Right kidney (tissue), 1 donor: ENCODE measurements at regions not wholly inside any gene's neighbourhood (a gene's known extent, or its start where the extent isn't known, plus 50 kb on each side); places are given as distances from the start of the nearest gene placed in this dataset.

Experiments
- DNase-seq: peaks from one replicate; pipeline ENCODE4 v3.0.0-alpha.2; 2016

GRCh38 chr10:108490944-108491343, 1326.4 kb upstream of the SORCS1 start:
- no peak for DNase-seq

- no peak for DNase-seq
Observed at GRCh38 chr10:108471420-108471819, 1306.9 kb upstream of the SORCS1 start.

DNA sequence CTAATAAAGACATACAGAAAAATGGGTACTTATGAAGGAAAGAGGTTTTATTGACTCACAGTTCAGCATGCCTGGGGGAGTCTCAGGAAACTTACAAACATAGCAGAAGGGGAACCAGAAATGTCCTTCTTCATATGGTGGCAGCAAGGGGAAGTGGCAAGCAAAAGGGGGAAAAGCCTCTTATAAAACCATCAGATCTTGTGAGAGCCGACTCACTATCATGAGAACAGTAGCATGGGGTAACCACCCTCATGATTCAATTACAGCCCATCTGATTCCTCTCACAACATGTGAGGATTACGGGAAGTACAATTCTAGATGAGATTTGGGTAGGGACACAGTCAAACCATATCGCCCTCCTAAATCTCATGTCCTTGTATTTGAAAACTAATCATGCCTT, 1305.4 kb upstream of the SORCS1 start:
- DNase-seq, result no peak

- peak; percentile 59 for DNase-seq
Observed at GRCh38 chr10:108465871-108466641, 1301.5 kb upstream of the SORCS1 start.

DNA sequence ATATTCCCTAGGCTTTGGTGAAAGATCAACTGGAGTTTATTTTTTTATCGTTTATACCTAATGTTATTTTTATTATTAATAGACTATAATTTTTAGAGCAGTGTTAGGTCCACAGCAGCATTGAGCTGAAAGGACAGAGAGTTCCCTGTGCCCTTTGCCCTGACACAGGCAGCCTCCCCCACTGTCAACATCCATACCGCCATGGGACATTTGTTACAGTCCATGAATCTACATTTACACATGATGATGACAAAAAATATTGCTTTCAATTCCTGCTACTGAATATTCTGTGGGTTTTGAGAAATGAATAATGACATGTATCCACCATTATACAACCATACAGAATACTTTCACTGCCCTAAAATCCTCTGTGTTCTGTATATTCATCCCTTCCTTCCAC, 1297.5 kb upstream of the SORCS1 start:
- DNase-seq, result no peak

GRCh38 chr10:108454793-108455192, 1290.3 kb upstream of the SORCS1 start:
- no peak for DNase-seq

GRCh38 chr10:108454224-108454623, 1289.7 kb upstream of the SORCS1 start:
- DNase-seq, result no peak

DNA sequence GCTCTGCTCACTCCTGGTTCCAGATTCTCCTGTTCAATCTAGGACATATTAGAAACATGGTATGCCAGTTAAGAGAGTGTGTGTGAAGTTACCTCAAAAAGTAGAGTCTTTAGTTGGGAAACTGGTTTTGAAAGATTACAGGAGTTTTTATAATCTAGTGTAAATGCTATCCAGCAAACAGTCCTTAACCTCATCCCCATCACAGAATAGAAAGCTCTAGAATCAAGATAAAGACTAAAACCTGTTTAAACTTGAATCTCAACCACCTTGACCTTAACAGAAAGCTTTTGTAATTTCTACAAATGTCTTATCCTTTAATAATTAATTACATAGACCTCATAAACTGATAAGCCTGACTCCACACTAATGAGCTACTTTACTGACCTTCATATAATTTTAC, 1288.7 kb upstream of the SORCS1 start:
- no peak for DNase-seq

- no peak for DNase-seq
Observed at GRCh38 chr10:108452533-108452932, 1288.0 kb upstream of the SORCS1 start.

DNA sequence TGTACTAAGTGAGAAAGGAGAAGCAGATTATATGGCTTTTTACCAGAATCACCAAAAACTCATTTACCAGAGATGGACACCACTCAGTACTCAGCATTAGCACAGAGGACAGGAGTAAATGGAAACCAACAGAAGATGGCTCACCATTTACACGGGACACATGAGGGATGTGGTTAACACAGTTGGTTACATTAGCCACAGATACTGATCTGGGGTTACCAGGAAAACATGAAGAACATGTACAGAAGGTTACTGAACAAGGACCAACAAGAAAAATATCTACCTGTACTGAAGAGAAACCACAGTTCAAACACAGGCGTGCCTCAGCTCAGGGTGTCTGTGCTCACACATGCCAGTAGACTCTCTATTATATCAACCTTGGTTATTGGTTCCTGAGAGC, 1285.8 kb upstream of the SORCS1 start:
- DNase-seq, result no peak

DNA sequence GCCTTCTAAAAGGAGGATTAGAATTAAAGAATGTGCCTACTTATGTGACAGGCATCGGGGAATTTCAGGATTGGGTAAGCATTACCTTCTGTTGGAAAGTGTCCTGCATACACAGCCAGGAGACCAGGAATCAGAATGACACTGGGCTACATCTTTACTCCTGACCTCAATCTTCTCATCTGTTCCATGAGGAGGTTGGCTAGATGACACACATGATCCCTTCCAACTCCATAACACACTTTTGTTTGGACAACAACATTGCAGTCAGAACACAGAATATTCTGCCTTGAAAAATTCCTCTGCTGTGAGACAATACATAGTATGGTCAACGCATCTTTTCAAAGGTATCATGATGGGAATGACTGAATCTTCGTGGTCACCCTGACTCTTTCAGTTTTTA, 1281.2 kb upstream of the SORCS1 start:
- no peak for DNase-seq

- no peak for DNase-seq
Observed at GRCh38 chr10:108443636-108444035, 1279.1 kb upstream of the SORCS1 start.

GRCh38 chr10:108439397-108439796, 1274.9 kb upstream of the SORCS1 start:
- DNase-seq, result no peak

DNA sequence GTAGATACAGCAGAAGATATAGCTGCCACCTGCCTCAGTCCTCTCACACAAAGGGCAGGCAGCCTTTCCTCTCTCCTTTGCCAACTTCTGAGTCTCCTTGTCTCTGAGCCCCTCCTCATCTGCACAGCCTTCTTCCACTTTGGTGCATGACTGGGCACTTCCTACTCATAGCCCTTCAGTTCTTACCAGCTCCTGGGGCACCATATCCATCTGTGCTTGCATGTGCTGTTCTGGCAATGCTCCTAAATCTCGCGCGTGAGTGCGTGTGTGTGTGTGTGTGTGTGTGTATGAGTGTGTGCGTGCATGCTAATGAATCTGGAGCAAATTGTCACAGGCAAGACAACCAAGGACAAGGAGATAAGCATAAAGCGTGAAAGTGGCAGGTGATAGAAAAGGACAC, 1271.6 kb upstream of the SORCS1 start:
- no peak for DNase-seq

- DNase-seq, result no peak
Observed at GRCh38 chr10:108434559-108435252, 1270.2 kb upstream of the SORCS1 start.

DNA sequence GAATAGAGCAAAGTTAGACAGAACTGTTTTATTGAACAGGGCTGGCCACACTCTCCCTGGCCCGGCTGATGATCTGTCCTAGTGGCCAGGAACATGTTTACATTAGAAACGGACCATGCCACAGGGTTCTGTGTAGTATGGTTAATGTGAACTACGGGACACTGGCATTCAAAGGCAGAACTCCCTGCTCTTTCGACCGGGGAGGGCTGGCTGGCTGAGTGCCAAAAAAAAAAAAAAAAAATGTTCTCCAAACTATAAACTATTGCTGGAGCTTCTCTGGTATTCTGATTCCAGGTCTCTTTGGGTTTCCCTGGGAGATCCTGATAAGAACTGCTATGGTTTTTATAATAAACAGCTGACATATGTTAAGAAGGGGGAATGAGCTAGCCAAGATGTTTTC, 1262.6 kb upstream of the SORCS1 start:
- peak; percentile 15 for DNase-seq

- DNase-seq, result no peak
Observed at GRCh38 chr10:108425283-108425964, 1260.9 kb upstream of the SORCS1 start.

DNA sequence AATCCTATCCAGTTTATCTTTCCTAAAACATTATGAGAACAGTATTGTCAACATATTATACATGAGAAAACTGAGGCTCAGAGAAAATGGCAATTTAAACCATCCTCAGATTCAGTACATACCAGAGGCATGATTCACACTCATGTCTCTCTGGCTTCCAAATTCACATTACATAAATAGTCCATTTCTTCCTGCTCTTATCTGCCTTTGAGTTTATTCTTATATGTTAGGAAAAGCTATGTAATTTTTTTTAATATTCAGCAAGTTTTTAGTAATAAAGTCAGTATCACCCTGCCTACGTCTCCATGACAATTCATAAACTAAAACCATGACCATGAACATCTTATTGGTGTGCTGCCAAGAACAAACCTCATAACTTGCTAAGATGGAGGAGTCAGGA, 1260.2 kb upstream of the SORCS1 start:
- DNase-seq, result no peak

DNA sequence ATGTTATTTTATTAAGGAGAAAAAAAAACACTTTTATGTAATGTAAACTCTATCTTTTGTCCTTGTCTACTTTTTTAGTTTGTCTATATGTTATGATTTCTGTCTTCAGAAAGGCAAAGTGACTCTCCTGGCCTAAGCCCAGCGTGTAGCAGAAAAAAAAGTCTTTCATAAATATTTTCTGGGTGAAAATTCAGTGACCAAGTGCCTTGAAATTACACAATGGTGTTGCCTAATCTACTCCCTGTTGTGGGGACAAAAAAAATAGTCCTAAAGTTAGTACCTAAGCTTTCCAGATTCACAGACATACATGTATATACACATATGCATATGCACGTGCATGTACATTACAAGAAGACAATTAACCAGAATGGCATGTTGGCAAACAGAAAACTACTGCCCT, 1257.8 kb upstream of the SORCS1 start:
- no peak for DNase-seq

DNA sequence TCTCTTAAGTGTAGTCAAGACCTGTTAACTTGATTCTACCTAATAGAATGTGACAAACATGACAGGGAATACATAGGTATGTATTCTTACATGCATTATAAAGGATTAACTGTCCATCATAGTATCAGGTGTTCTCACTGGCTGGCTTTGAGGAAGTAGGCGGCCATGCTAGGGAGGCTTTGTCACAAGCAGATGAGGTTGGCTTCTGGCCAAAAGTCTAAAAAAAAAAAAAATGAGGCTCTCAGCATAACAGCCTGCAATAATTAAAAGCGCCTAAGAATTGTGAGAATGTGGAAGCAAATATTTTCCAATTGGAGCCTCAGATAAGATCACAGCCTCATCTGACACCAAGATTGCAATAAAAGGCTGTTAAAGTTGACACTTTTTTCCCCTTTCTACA, 1256.8 kb upstream of the SORCS1 start:
- DNase-seq, result no peak

DNA sequence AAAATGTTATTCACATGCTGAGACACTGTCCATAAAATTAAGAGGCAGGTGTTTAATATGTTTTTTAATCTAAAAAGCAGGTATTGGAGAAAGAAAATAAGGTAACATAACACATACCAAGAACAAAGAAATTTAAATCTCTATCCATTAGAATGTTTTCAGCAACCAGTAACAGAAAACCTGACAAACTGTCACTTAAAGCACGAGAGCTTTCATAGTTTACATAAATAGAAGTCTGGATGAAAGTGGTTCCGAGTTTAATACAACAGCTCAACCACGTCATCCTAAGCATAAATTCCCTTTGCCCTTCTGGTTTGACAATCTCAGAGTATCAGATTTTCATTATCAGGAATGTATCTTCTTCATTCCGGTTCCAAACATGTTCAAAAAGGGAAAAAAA, 1249.4 kb upstream of the SORCS1 start:
- DNase-seq, result no peak

DNA sequence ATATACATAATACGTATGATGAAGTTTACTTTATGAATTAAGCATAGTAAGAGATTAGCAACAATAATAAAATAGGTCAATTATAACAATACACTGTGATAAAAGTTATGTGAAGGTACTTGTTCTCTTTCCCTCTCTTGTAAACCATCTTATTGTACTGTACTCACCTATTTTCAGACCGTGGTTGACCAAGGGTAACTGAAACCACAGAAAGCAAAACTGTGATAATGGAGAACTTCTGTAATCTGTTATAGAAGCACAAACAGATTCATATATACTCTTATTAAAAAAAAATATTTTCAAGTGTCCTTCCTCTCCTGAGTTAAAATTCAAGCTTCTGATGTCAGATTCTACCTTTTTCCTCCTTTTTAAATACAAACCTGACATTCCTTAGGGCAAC, 1247.8 kb upstream of the SORCS1 start:
- DNase-seq, result no peak

DNA sequence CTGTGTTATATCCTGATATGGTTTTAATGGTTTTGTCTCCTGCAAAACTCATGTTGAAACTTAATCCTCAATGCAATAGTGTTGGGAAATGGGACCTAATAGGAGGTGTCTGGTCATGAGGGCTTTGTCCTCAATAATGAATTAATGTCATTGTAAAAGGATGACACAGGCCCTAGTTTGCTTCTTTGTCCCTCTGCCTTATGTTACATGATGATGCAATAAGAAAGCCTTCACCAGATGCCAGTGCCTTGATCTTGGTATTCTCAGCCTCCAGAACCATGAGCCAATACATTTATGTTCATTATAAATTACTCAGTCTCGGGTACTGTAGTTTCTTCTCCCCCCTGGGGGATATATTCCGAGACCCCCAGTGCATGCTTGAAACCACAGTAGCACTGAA, 1247.4 kb upstream of the SORCS1 start:
- no peak for DNase-seq

DNA sequence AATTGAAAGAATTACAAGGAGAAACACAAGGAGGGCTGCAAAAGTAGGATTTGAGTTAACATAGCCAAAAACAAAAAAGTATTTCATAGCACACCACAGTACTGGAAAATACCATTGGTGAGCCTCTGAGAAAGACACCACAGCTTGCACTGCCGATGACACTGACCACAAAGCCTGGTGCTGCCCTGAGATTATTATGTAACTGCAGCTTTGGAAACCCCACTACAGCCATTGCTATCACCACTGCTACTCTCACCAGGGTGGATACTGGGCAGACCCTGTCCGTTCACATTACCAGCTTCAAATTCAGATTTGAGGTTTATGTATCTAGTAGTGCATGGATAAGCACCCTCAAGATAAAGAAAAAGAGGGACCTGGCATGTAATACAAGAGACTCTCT, 1246.7 kb upstream of the SORCS1 start:
- no peak for DNase-seq
